NCI-H460 (cell line): ENCODE measurements at regions not wholly inside any gene's neighbourhood (a gene's known extent, or its start where the extent isn't known, plus 50 kb on each side); places are given as distances from the start of the nearest gene placed in this dataset.

ENCODE experiments used
- DNase-seq: peaks from one replicate; pipeline ENCODE4 v3.0.0-alpha.2; 2016; ENCODE audit warnings: low read depth; ENCODE audit errors: extremely low read depth

GRCh38 chr7:18151422-18151821 is 123.8 kb upstream of the PRPS1L1 start:
- no peak for DNase-seq

GRCh38 chr7:18153183-18153748 is 125.6 kb upstream of the PRPS1L1 start:
- no peak for DNase-seq

- DNase-seq = no peak
Measured at GRCh38 chr7:18154726-18155125, 127.1 kb upstream of the PRPS1L1 start.

DNA sequence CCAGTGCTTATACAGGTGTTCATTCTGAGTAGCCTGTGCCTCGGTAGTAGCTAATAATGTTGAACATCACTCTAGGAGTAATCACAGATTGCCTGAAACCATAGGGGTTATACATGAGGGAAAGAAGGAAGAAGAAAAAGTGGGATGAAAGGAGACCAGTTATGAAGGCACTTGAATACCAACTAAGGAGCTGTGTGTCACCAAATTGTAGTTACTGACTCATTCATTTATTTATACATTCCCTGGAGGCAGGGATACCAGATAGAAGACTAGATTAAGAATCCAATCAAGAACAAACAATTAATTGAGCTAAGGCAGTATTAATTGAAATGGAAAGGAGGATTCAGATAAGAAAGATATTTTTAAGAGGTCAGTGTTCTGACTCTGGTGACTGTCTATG is 129.6 kb upstream of the PRPS1L1 start:
- DNase-seq = no peak

GRCh38 chr7:18162657-18163056 is 135.0 kb upstream of the PRPS1L1 start:
- DNase-seq = no peak

GRCh38 chr7:18163091-18163490 is 135.4 kb upstream of the PRPS1L1 start:
- DNase-seq = no peak

DNA sequence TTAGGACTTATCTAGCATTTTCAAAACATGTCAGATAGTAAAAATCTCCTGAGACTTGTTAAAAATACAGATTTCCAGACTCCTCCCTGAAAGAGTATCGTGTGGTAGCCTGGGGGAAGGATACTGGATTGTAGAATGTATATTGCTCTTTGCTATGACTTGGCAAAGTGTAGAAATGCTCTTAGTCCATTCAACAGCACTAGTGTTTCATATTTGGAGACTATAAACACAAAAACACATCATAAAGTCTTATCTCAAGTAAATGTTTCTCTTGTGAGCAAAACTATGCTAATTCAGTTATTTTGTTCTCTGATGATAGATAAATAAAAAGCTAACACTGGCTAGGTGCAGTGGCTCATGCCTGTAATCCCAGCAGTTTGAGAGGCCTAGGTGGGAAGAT is 137.5 kb upstream of the PRPS1L1 start:
- DNase-seq = no peak

- no peak for DNase-seq
Measured at GRCh38 chr7:18166002-18166401, 138.4 kb upstream of the PRPS1L1 start.

GRCh38 chr7:18167815-18168214 is 140.2 kb upstream of the PRPS1L1 start:
- no peak for DNase-seq

DNA sequence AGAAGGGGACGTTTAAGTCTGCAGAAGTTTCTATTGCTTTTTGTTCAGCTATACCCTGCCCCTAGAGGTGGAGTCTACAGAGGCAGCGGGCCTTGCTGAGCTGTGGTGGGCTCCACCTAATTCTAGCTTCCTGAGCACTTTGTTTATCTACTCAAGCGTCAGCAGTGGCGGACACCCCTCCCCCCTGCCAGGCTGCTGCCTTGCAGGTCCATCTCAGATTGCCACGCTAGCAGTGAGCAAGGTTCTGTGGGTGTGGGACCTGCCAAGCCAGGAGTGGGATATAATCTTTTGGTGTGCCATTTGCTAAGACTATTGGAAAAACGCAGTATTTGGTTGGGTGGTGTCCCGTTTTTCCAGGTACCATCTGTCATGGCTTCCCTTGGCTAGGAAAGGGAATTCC is 147.3 kb upstream of the PRPS1L1 start:
- DNase-seq = no peak

DNA sequence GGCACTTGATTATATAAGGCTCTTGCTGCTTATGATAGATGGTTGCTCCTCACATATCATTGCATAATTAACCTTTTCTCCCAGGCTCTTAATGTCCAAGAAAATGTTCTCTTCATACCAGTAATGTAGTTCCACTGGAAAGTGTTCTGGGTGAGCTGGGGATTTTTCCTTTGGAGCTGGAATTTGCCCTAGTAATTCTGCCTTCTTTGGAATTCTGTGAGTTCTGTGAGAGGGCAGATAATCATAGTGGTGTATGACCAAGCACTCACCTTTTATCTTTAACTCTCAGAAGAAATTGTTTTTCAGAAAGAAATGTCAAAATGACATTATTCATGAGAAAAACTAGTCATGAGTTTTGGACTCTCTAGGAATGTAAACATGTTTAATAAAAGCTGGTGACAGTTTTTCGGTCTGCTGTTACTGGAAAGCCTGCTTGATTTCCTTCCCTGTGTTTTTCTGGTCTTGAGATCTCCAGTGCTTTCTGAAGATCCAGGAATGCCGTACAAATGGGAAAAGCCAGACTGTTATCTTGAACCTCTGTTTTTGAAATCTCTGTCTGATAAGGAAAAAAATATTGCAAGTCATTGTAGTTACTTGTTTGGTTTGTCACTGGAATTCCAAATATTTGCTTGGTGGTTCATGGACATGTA is 148.3 kb upstream of the PRPS1L1 start:
- DNase-seq = no peak

GRCh38 chr7:18177129-18177814 is 149.6 kb upstream of the PRPS1L1 start:
- DNase-seq = no peak

DNA sequence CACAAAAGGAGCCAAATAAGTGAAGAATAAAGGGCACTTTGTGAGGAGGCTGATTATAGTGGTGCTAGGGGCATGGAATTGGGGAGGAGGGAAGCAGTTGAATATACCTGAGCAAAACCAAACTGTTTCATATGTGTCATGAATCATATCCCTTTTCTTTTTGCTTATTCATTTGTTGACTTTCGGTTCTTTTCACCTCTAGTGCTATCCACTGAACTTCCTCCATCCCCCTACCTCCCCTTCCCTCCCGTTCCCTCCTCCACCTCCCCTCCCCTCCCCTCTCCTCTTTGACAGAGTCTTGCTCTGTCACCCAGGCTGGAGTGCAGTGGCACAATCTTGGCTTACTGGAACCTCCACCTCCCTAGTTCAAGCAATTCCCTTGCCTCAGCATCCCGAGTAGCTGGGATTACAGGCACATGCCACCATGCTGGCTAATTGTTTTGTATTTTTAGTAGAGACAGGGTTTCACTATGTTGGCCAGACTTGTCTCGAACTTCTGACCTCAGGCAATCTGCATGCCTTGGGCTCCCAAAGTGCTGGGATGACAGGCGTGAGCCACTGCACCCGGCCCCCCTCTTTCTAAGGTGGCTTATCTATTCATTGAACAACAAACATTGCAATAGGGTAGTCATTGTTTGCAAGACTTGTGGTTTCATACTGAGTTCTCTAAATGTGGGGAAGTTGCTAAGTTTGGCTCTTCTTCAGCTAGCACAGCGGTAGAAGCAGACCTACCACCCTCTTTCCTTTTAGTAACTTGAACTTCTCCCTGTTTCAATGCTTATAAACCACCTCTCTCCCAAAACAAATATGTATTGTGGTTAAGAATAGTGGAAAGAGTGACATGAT is 150.4 kb upstream of the PRPS1L1 start:
- DNase-seq = peak; percentile 20

DNA sequence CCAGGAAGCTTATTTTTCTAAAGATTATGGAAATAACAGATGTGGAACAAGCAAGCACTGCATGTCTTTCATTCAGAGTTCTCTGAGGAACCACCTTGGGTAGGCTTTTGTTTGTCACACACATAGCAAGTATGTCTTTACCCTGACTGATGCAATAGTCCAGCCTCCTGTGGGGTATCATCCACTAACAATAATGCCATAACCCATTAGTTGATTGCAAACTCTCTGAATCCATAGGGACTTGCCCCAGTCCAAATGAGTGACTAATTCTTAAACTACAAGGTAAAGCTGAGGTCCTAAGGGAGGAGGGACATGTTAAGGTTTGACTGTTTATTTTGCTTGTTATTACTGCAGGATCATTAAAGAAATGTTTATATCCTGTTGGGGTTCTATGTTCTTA is 151.4 kb upstream of the PRPS1L1 start:
- DNase-seq = no peak

DNA sequence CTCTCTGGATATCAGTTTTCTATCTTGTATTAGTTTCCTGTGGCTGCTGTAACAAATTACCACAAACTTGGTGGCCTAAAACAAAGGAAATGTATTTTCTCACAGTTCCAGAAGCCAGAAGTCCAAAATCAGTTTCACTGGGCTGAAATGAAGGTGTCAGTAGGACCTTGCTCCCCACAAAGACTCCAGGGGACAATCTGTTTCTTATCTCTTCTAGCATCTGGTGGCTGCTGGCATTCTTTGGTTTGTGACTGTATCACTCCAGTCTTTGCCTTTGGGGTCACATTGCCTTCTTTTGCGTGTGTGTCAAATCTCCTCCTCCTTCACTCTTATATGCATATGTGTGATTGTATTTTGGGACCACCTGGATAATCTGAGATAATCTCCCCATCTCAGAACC is 153.0 kb upstream of the PRPS1L1 start:
- DNase-seq = no peak

- no peak for DNase-seq
Measured at GRCh38 chr7:18189500-18190126, 162.0 kb upstream of the PRPS1L1 start.

- DNase-seq = no peak
Measured at GRCh38 chr7:18191341-18191740, 163.7 kb upstream of the PRPS1L1 start.

- DNase-seq = no peak
Measured at GRCh38 chr7:18191862-18192625, 164.4 kb upstream of the PRPS1L1 start.

GRCh38 chr7:18194616-18195015 is 167.0 kb upstream of the PRPS1L1 start:
- DNase-seq = no peak

DNA sequence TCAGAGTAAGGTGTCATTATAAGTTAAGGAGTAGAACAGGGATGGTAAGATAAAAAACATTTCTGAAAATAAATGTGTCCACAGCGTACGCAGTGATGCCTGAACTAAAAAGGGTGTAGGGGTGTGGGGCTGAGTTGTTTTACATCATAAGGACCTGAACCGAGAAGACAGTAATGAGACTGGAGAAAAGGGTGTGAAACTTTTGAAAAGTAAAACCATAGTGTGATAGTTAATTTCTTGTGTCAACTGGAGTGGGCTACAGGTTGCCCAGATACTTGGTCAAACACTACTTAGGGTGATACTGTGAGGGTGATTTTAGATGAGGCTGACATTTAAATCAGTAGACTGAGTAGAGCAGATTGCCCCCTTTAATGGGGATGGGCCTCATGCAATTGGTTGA is 169.0 kb upstream of the PRPS1L1 start:
- no peak for DNase-seq
